Pancreas (tissue), 10 donors: ENCODE measurements at regions not wholly inside any gene's neighbourhood (a gene's known extent, or its start where the extent isn't known, plus 50 kb on each side); places are given as distances from the start of the nearest gene placed in this dataset.

Experiments used
- ATAC-seq, 4 donors: fragments of 200-7000 bp; cut with Tn5 transposase; one replicate each; pipeline versions ENCODE4 v1.8.0 to v1.9.1; 2020; ENCODE audit warnings: mild to moderate bottlenecking in 4 of 4, moderate library complexity in 4 of 4
- DNase-seq, 6 donors: peaks; one replicate each; pipeline ENCODE4 v3.0.0-alpha.2; 2020
- FAIRE-seq: peaks from 2 replicates; lab custom pipeline; 2012; peaks lifted over from hg19 to GRCh38; lab: Jason Lieb, UNC
- H3K27ac ChIP-seq, 4 donors: fragments of 200-600 bp; sonication (generic); 1 replicate in 3 of 4; 2 replicates in 1 of 4; pipeline versions ENCODE4 v1.5.0 to v1.8.0; 2020
- H3K27me3 ChIP-seq, 4 donors: fragments of 200-600 bp; one replicate each; pipeline ENCODE4 v1.8.0; 2021
- H3K36me3 ChIP-seq, 3 donors: fragments of 200-600 bp; sonication (generic) in 1 of 3; one replicate each; pipeline versions ENCODE4 v1.5.0 to v1.8.0; 2020 to 2021
- H3K4me1 ChIP-seq, 3 donors: fragments of 200-600 bp; one replicate each; pipeline ENCODE4 v1.8.0; 2021
- H3K4me3 ChIP-seq, 4 donors: fragments of 200-600 bp; sonication (generic) in 2 of 4; one replicate each; pipeline versions ENCODE4 v1.5.0 to v1.8.0; 2020 to 2021
- H3K9me3 ChIP-seq, 4 donors: fragments of 200-600 bp; one replicate each; pipeline ENCODE4 v1.8.0; 2021
- CTCF ChIP-seq, 4 donors: fragments of 200-600 bp; sonication (generic) in 3 of 4; IDR thresholded peaks; one replicate each; pipeline versions ENCODE4 v1.5.0 to v1.8.0; 2021; ENCODE audit warnings: antibody characterized with exemption in 4 of 4
- whole genome bisulfite sequencing, 2 donors: extraction: QIAGEN DNeasy Blood & Tissue Kit; methylation state at CpG; one replicate each; pipeline ENCODE4 v1.1.7; 2013; 5-methylcytosine and 5-hydroxymethylcytosine counted together
- intact Hi-C, 3 donors: fragments of 100-400 bp; cut with DNase I; formaldehyde crosslinking; loops; one replicate each; pipeline versions ENCODE4 v1.11.1 to v1.14.2; 2022
- donor health status: healthy with polysubstance abuse.
- donor health status: DM: no; HTN: no; CAD: no; lungs with moderate emphysema.
- donor health status: DM: no; HTN: no; CAD: no.
- donor health status: control.
- donor health status: control.
- donor health status: Bipolar disorder and iron deficiency.
- donor health status: DM: yes; HTN: yes; CAD: no.
- donor health status: DM: no; HTN: no; CAD: no.
- donor health status: DM: no; HTN: no; CAD: no.
- donor health status: DM: yes; HTN: yes; CAD: no.

- TF ChIP-seq CTCF (IDR thresholded peaks at IDR 0.05) = no peak
- intact Hi-C loops = no loop called here
- H3K27ac ChIP-seq = no peak overlapping the region
- no peaks in the 10 kb centered on the region for H3K9me3 ChIP-seq
- H3K4me1 ChIP-seq = no peaks in the 10 kb centered on the region
- WGBS, 2 donors = 69 to 80% methylated on average over 3 of the region's 3 CpGs
- no peaks in the 10 kb centered on the region for H3K27me3 ChIP-seq
- ATAC-seq (no peak), FAIRE-seq (no peak), DNase-seq (peak in 1 of 6 donors; percentile 42)
- H3K4me3 ChIP-seq = no peak overlapping the region
- H3K36me3 ChIP-seq = no peaks in the 10 kb centered on the region
Measured at GRCh38 chr3:80496452-80496851, 728.7 kb upstream of the ROBO1 start.

GRCh38 chr3:80492162-80492561, 724.4 kb upstream of the ROBO1 start:
- TF ChIP-seq CTCF (IDR thresholded peaks at IDR 0.05) = no peak
- no peaks in the 10 kb centered on the region for H3K27me3 ChIP-seq
- intact Hi-C loops = no loop called here
- H3K9me3 ChIP-seq = no peaks in the 10 kb centered on the region
- no peak overlapping the region for H3K4me3 ChIP-seq
- no peak for FAIRE-seq
- no peaks in the 10 kb centered on the region for H3K4me1 ChIP-seq
- DNase-seq = no peak
- ATAC-seq = no peak
- no peaks in the 10 kb centered on the region for H3K36me3 ChIP-seq
- no peak overlapping the region for H3K27ac ChIP-seq

GRCh38 chr3:80472961-80473360, 705.2 kb upstream of the ROBO1 start:
- Histone ChIP-seq H3K27ac (no peak overlapping the region), H3K9me3 (no peaks in the 10 kb centered on the region), H3K4me1 (no peaks in the 10 kb centered on the region), H3K4me3 (no peak overlapping the region), H3K27me3 (no peaks in the 10 kb centered on the region), H3K36me3 (no peaks in the 10 kb centered on the region)
- no peak for FAIRE-seq
- intact Hi-C loops = no loop called here
- TF ChIP-seq CTCF (IDR thresholded peaks at IDR 0.05) = no peak
- no peak for DNase-seq
- 44 to 59% methylated on average over 1 of the region's 1 CpG for WGBS, 2 donors
- no peak for ATAC-seq

- H3K36me3 ChIP-seq = no peaks in the 10 kb centered on the region
- H3K27ac ChIP-seq = no peak overlapping the region
- ATAC-seq (no peak), FAIRE-seq (no peak), DNase-seq (no peak)
- no peaks in the 10 kb centered on the region for H3K27me3 ChIP-seq
- no peak overlapping the region for H3K4me3 ChIP-seq
- intact Hi-C loops = no loop called here
- TF ChIP-seq CTCF (IDR thresholded peaks at IDR 0.05) = no peak
- no peaks in the 10 kb centered on the region for H3K9me3 ChIP-seq
- H3K4me1 ChIP-seq = no peaks in the 10 kb centered on the region
Measured at GRCh38 chr3:80472459-80472858, 704.7 kb upstream of the ROBO1 start.

- no peak for TF ChIP-seq CTCF (IDR thresholded peaks at IDR 0.05)
- Histone ChIP-seq H3K4me3 (no peak overlapping the region), H3K27ac (no peak overlapping the region), H3K9me3 (no peaks in the 10 kb centered on the region), H3K4me1 (no peaks in the 10 kb centered on the region), H3K27me3 (no peaks in the 10 kb centered on the region), H3K36me3 (no peaks in the 10 kb centered on the region)
- DNase-seq (no peak), FAIRE-seq (no peak), ATAC-seq (no peak)
- WGBS, 2 donors = 42 to 44% methylated on average over 2 of the region's 2 CpGs
- intact Hi-C loops = no loop called here
Measured at GRCh38 chr3:80470433-80470832, 702.6 kb upstream of the ROBO1 start.
